Panc1 (cell line): ENCODE measurements at regions not wholly inside any gene's neighbourhood (a gene's known extent, or its start where the extent isn't known, plus 50 kb on each side); places are given as distances from the start of the nearest gene placed in this dataset.

Experiments used
- POLR2AphosphoS5 ChIP-seq: IDR thresholded peaks from 2 replicates; pipeline ENCODE4 v1.6.1; 2012; ENCODE audit warnings: mild to moderate bottlenecking, low read depth, low read length, moderate library complexity
- SIN3A ChIP-seq: IDR thresholded peaks from 2 replicates; pipeline ENCODE4 v1.6.1; 2012; ENCODE audit warnings: low read depth, mild to moderate bottlenecking, low read length, moderate library complexity, borderline replicate concordance; ENCODE audit not compliant: insufficient read depth
- TF ChIP-seq, protein P1 (sequence below), 2 experiments: IDR thresholded peaks; 2 replicates each; pipeline ENCODE4 v1.6.1; 2011 to 2012; ENCODE audit warnings: low read depth in 2 of 2, control low read depth in 1 of 2, low read length in 1 of 2, mild to moderate bottlenecking in 1 of 2, moderate library complexity in 1 of 2; ENCODE audit not compliant: insufficient read depth in 1 of 2
- TF ChIP-seq, protein P2 (sequence below): fragments of 450-650 bp; IDR thresholded peaks from 2 replicates; pipeline ENCODE4 v1.5.1; 2017; ENCODE audit warnings: mild to moderate bottlenecking

DNA sequence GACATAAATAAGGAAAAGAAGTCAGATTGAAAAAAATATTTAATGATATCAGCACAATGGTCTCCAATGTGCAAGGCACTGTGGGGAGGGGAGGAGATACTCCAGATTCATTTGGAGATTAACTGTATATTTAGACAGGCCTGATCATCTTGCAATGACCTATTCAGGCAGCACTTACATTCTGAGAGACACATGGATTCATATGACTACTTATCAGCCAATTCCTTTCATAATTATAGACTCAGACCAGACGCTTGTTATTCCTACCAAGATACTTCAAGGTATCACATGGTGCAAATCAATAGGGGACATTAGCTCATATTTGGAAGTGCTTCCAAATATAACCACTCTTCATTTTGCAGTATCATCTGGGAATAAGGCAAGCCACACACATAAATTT lies 153.5 kb upstream of the TARS1 start:
- TF ChIP-seq, protein P1, sequence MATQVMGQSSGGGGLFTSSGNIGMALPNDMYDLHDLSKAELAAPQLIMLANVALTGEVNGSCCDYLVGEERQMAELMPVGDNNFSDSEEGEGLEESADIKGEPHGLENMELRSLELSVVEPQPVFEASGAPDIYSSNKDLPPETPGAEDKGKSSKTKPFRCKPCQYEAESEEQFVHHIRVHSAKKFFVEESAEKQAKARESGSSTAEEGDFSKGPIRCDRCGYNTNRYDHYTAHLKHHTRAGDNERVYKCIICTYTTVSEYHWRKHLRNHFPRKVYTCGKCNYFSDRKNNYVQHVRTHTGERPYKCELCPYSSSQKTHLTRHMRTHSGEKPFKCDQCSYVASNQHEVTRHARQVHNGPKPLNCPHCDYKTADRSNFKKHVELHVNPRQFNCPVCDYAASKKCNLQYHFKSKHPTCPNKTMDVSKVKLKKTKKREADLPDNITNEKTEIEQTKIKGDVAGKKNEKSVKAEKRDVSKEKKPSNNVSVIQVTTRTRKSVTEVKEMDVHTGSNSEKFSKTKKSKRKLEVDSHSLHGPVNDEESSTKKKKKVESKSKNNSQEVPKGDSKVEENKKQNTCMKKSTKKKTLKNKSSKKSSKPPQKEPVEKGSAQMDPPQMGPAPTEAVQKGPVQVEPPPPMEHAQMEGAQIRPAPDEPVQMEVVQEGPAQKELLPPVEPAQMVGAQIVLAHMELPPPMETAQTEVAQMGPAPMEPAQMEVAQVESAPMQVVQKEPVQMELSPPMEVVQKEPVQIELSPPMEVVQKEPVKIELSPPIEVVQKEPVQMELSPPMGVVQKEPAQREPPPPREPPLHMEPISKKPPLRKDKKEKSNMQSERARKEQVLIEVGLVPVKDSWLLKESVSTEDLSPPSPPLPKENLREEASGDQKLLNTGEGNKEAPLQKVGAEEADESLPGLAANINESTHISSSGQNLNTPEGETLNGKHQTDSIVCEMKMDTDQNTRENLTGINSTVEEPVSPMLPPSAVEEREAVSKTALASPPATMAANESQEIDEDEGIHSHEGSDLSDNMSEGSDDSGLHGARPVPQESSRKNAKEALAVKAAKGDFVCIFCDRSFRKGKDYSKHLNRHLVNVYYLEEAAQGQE (IDR thresholded peaks at IDR 0.05; ENCODE audit: insufficient read depth in 1 of 2, low read depth in 2 of 2, low read length in 1 of 2) = no peak
- TF ChIP-seq, protein P2, sequence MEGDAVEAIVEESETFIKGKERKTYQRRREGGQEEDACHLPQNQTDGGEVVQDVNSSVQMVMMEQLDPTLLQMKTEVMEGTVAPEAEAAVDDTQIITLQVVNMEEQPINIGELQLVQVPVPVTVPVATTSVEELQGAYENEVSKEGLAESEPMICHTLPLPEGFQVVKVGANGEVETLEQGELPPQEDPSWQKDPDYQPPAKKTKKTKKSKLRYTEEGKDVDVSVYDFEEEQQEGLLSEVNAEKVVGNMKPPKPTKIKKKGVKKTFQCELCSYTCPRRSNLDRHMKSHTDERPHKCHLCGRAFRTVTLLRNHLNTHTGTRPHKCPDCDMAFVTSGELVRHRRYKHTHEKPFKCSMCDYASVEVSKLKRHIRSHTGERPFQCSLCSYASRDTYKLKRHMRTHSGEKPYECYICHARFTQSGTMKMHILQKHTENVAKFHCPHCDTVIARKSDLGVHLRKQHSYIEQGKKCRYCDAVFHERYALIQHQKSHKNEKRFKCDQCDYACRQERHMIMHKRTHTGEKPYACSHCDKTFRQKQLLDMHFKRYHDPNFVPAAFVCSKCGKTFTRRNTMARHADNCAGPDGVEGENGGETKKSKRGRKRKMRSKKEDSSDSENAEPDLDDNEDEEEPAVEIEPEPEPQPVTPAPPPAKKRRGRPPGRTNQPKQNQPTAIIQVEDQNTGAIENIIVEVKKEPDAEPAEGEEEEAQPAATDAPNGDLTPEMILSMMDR = no peak
- no peak for TF ChIP-seq POLR2AphosphoS5
- no peak for TF ChIP-seq SIN3A
